ENCODE measurements at regions not wholly inside any gene's neighbourhood (a gene's known extent, or its start where the extent isn't known, plus 50 kb on each side); places are given as distances from the start of the nearest gene placed in this dataset.

- DNase-seq (ENCODE audit: low read depth): no peak
Measured at GRCh38 chr6:29884261-29884660, 56.6 kb downstream of the HLA-G start.

GRCh38 chr6:29886701-29887100 lies 55.6 kb upstream of the HLA-A start:
- no peak for DNase-seq (ENCODE audit: low read depth)

GRCh38 chr6:29887330-29887818 lies 55.0 kb upstream of the HLA-A start:
- no peak for DNase-seq (ENCODE audit: low read depth)

- peak; percentile 48 for DNase-seq (ENCODE audit: low read depth)
Measured at GRCh38 chr6:29887819-29888776, 54.2 kb upstream of the HLA-A start.
